SK-N-MC (cell line): ENCODE measurements at regions not wholly inside any gene's neighbourhood (a gene's known extent, or its start where the extent isn't known, plus 50 kb on each side); places are given as distances from the start of the nearest gene placed in this dataset.

Experiments
- EZH2 ChIP-seq: fragments of 200-600 bp; sonication (generic); IDR thresholded peaks from one replicate; pipeline ENCODE4 v1.6.1; 2017; ENCODE audit warnings: antibody characterized with exemption
- FOXP2 ChIP-seq: optimal IDR thresholded peaks from 2 replicates; pipeline ENCODE3; 2011; ENCODE audit warnings: mild to moderate bottlenecking, moderate library complexity; ENCODE audit not compliant: insufficient read depth; ENCODE audit errors: extremely low read length, control extremely low read depth
- POLR2AphosphoS5 ChIP-seq: IDR thresholded peaks from 2 replicates; pipeline ENCODE4 v1.6.1; 2012; ENCODE audit warnings: mild to moderate bottlenecking, low read depth, low read length, borderline replicate concordance

- TF ChIP-seq POLR2AphosphoS5 (no peak), EZH2 (no peak), FOXP2 (no peak)
Measured at GRCh38 chr7:106365252-106366005, 80.6 kb upstream of the NAMPT start.
